Mesothelial cell of epicardium (in vitro differentiated cells): ENCODE measurements at regions not wholly inside any gene's neighbourhood (a gene's known extent, or its start where the extent isn't known, plus 50 kb on each side); places are given as distances from the start of the nearest gene placed in this dataset.

Experiments used
- DNase-seq, 2 experiments: peaks; one replicate each; pipeline ENCODE4 v3.0.0; 2021; ENCODE audit warnings: low spot score in 2 of 2; ENCODE audit not compliant: unreplicated experiment in 2 of 2
- H3K27ac Mint-ChIP-seq: 2 replicates; pipeline ENCODE4 v1.8.0; 2021; ENCODE audit warnings: mixed read lengths
- H3K27me3 Mint-ChIP-seq: 2 replicates; pipeline ENCODE4 v1.8.0; 2021; ENCODE audit warnings: low read depth, mixed read lengths
- H3K36me3 Mint-ChIP-seq: 2 replicates; pipeline ENCODE4 v1.8.0; 2021; ENCODE audit warnings: mixed read lengths
- H3K4me1 Mint-ChIP-seq: 2 replicates; pipeline ENCODE4 v1.8.0; 2021; ENCODE audit warnings: mixed read lengths
- H3K4me3 Mint-ChIP-seq: 2 replicates; pipeline ENCODE4 v1.8.0; 2021; ENCODE audit warnings: mild to moderate bottlenecking, moderate library complexity, mixed read lengths
- H3K9me3 Mint-ChIP-seq: 2 replicates; pipeline ENCODE4 v1.8.0; 2021; ENCODE audit warnings: mixed read lengths
- TF ChIP-seq, protein P1 (sequence below): fragments of 200-600 bp; sonication (generic); IDR thresholded peaks from one replicate; pipeline ENCODE4 v1.5.0; 2021; ENCODE audit warnings: antibody characterized with exemption; ENCODE audit not compliant: unreplicated experiment

DNA sequence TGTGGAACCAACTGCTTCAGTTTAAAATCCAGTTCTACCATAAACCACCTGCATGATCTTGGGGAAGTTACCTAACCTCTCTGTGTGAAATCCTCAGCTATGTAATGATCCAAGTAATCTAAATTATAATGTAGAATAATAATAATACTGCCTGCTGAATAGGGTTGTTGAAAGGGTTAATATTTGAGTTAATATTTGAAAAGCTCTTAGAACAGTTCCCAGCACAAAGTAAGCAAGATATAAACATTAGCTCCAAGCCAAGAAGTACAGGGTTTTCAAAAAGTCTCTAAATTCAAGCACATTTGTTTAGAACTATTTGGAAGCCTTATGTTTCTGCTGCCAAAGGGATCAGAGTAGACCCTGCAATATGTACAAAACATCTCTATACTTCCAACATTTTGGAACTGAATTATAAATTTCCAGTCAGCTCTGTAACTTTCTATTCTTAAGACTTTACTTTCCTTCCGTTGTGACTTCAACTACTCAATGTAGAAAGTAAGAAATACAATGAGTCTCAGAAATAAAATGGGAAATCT, 76.7 kb upstream of the FAM9C start:
- Mint-ChIP-seq H3K27ac (peak overlapping the region; percentile 95), H3K4me3 (no peak overlapping the region), H3K9me3 (peaks cover 49% of the 10 kb centered on the region), H3K36me3 (peaks cover 6% of the 10 kb centered on the region), H3K27me3 (no peaks in the 10 kb centered on the region), H3K4me1 (peaks cover 33% of the 10 kb centered on the region)
- DNase-seq: no peak
- TF ChIP-seq, protein P1, sequence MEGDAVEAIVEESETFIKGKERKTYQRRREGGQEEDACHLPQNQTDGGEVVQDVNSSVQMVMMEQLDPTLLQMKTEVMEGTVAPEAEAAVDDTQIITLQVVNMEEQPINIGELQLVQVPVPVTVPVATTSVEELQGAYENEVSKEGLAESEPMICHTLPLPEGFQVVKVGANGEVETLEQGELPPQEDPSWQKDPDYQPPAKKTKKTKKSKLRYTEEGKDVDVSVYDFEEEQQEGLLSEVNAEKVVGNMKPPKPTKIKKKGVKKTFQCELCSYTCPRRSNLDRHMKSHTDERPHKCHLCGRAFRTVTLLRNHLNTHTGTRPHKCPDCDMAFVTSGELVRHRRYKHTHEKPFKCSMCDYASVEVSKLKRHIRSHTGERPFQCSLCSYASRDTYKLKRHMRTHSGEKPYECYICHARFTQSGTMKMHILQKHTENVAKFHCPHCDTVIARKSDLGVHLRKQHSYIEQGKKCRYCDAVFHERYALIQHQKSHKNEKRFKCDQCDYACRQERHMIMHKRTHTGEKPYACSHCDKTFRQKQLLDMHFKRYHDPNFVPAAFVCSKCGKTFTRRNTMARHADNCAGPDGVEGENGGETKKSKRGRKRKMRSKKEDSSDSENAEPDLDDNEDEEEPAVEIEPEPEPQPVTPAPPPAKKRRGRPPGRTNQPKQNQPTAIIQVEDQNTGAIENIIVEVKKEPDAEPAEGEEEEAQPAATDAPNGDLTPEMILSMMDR: no peak

DNA sequence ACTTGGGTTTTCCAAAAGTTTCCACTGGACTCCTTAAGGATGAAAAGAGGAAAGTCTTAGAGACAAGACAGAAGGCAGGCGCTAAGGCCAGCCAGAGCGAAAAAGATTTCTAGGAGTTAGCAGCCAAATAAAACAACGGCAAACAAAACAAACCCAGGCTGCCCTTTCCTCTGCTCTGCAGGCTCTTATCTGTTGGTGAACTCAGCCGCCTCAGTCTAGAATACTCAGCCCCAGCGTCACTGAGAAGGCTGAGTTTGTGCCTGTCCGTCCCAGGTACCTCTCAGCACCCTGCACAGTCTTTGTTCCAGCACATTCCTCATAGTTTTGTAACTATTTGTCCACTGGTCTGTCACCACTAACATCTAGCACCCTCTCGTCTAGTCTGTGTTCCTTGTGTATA, 75.6 kb upstream of the FAM9C start:
- Mint-ChIP-seq H3K4me3 (no peak overlapping the region), H3K9me3 (peaks cover 49% of the 10 kb centered on the region), H3K27me3 (no peaks in the 10 kb centered on the region), H3K4me1 (peaks cover 33% of the 10 kb centered on the region), H3K36me3 (peaks cover 6% of the 10 kb centered on the region), H3K27ac (peak overlapping the region; percentile 95)
- TF ChIP-seq, protein P1: no peak
- peak in 1 of 2 experiments; percentile 39 for DNase-seq

DNA sequence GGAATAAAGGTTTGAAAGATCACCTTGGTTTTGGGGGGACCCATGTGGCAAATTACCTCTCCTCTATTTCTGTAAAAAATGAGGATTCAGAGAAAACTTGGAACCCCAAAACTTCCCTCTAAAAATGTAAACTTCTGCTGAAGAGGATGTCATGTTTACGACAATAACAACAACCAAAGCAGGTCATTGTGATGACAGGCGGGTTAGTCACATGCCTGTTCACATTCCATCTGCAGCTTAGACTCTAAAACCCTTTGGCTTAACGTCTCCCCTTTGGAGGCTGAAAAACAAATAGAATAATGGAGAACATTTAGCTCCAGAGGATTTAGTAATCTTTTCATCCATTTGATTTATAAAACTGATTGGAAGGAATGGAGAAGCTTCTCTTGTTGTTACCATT, 75.0 kb upstream of the FAM9C start:
- H3K27me3 Mint-ChIP-seq: no peaks in the 10 kb centered on the region
- TF ChIP-seq, protein P1: no peak
- peaks cover 6% of the 10 kb centered on the region for H3K36me3 Mint-ChIP-seq
- no peak overlapping the region for H3K4me3 Mint-ChIP-seq
- peaks cover 30% of the 10 kb centered on the region for H3K4me1 Mint-ChIP-seq
- no peak for DNase-seq
- peak overlapping the region; percentile 95 for H3K27ac Mint-ChIP-seq
- peaks cover 49% of the 10 kb centered on the region for H3K9me3 Mint-ChIP-seq

DNA sequence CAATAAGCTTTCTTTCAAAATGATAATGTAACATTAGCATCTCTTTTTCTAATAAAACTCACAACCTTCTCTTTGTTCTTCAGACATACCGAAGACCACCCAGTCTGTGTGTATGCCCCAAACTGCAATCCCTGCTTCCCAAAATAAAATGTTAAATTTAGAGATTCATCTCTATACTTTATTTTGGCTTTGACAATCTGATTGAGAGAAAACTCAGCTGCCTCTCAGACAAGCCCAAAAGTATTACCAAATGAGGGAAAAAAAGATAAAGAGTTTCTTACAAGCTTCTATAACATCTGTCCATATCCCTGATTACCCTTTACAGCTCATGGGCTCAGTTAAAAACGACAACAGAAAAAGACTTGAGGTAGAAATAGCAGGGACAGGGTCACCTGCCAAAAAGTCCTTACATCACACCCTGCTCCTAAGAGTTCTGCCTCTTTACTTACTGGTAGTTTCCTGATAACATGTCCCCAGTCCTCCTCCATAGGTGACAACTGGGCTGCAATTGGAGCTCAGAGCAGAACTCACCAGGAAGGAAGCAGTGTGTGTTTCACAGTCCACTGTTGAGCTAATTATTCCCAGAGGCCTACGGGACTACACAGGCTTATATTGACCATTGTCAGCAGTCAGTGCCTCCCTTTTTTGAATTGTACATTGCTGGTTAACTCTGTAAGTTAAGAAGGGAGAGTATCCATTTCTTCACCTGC, 70.9 kb upstream of the FAM9C start:
- H3K9me3 Mint-ChIP-seq: peaks cover 50% of the 10 kb centered on the region
- peaks cover 21% of the 10 kb centered on the region for H3K4me1 Mint-ChIP-seq
- H3K27ac Mint-ChIP-seq: no peak overlapping the region
- DNase-seq: no peak
- no peaks in the 10 kb centered on the region for H3K27me3 Mint-ChIP-seq
- TF ChIP-seq, protein P1: no peak
- peaks cover 11% of the 10 kb centered on the region for H3K36me3 Mint-ChIP-seq
- H3K4me3 Mint-ChIP-seq: no peak overlapping the region

DNA sequence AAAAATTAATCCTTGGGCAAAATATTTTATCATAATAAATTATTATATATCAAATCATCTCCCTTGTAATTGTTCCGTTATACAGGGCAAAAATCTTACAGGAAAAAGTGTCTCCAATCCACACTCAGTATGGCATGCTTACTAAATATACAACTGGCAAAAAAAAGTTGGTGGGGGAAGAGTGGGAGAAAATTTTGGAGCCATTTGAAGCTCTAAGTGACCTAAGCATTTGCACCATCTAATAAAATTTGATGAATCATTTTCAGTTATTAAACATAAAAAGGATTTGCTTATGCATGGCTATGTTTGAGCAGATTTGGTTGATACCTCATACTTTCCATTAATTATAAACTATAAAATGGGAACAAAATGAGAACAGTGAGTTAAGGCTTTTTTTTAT, 68.1 kb upstream of the FAM9C start:
- no peak overlapping the region for H3K27ac Mint-ChIP-seq
- peaks cover 16% of the 10 kb centered on the region for H3K4me1 Mint-ChIP-seq
- H3K9me3 Mint-ChIP-seq: peaks cover 36% of the 10 kb centered on the region
- DNase-seq: no peak
- no peaks in the 10 kb centered on the region for H3K27me3 Mint-ChIP-seq
- TF ChIP-seq, protein P1: no peak
- H3K4me3 Mint-ChIP-seq: no peak overlapping the region
- peaks cover 11% of the 10 kb centered on the region for H3K36me3 Mint-ChIP-seq
